ENCODE measurements at regions not wholly inside any gene's neighbourhood (a gene's known extent, or its start where the extent isn't known, plus 50 kb on each side); places are given as distances from the start of the nearest gene placed in this dataset.

DNA sequence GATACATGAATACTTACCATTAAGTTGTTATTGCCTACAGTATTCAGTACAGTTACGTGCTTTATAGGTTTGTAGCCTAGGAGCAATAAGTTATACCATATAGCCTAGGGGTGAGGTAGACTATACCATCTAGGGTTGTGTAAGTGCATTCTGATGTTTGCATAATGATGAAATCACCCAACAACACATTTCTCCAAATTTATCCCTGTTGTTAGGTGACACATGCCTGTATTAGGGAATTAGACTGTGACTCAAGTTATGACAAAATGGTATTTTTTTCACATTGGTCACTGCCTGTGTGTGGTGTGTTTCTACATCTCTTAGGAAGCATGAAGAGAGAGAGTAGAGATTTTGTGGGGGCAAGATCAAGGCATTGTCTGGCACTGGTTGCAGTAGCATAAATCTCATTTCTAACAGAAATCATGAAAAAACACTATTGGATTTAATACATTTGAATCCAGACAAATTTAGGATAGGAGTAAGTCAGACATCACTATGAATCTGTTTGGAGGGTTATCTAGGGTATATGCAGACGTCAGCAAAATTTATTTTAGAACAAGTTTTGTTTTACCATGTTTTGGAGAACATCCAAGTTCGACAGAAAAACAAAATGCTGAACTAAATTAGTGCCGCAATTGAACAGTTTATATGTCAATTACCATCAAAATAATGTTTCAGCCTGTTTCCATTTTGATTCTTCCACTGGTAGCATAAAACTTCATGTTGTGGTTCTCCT lies 332.1 kb downstream of the LMO7 start:
- 47 to 49% methylated on average over 4 of the region's 4 CpGs for WGBS, 2 experiments (ENCODE audit: low coverage in 1 of 2, low lambda C conversion rate in 2 of 2, missing lambda C conversion rate in 2 of 2)
- H3F3A ChIP-seq (ENCODE audit: insufficient read depth) = no peaks in the 10 kb centered on the region
- H3K36me3 ChIP-seq (ENCODE audit: low read depth) = no peaks in the 10 kb centered on the region
- no peaks in the 10 kb centered on the region for H3K27me3 ChIP-seq (replicated peaks; ENCODE audit: insufficient read depth)
- H3K4me2 ChIP-seq (ENCODE audit: unreplicated experiment) = no peak overlapping the region
- H4K20me1 ChIP-seq (ENCODE audit: insufficient read depth) = no peaks in the 10 kb centered on the region
- no peaks in the 10 kb centered on the region for H3K4me1 ChIP-seq (ENCODE audit: insufficient read depth)
- no peaks in the 10 kb centered on the region for H3K79me2 ChIP-seq (ENCODE audit: insufficient read depth)
- DNase-seq = peak; percentile 55
- no peak overlapping the region for H2AFZ ChIP-seq
- no peak overlapping the region for H3K9ac ChIP-seq
- TF ChIP-seq EZH2phosphoT487 (IDR thresholded peaks at IDR 0.05; ENCODE audit: insufficient read depth, low read depth) (no peak), EZH2 (IDR thresholded peaks at IDR 0.05; ENCODE audit: insufficient read depth, poor library complexity, severe bottlenecking) (no peak)
- H3K27ac ChIP-seq = no peak overlapping the region
- H3K9me3 ChIP-seq (ENCODE audit: low read depth) = no peaks in the 10 kb centered on the region
- no peak overlapping the region for H3K4me3 ChIP-seq
- no peaks in the 10 kb centered on the region for H3K9me2 ChIP-seq (ENCODE audit: insufficient read depth)
- in situ Hi-C loops (cut with MboI) = no loop called here

GRCh38 chr13:75963302-75963701 lies 327.2 kb downstream of the LMO7 start:
- DNase-seq = no peak
- H4K20me1 ChIP-seq (ENCODE audit: insufficient read depth) = no peaks in the 10 kb centered on the region
- no peak overlapping the region for H3K27ac ChIP-seq
- H3K4me3 ChIP-seq = no peak overlapping the region
- H3K79me2 ChIP-seq (ENCODE audit: insufficient read depth) = no peaks in the 10 kb centered on the region
- in situ Hi-C loops (cut with MboI) = no loop called here
- no peaks in the 10 kb centered on the region for H3K36me3 ChIP-seq (ENCODE audit: low read depth)
- H3K4me1 ChIP-seq (ENCODE audit: insufficient read depth) = no peaks in the 10 kb centered on the region
- no peaks in the 10 kb centered on the region for H3K9me3 ChIP-seq (ENCODE audit: low read depth)
- H2AFZ ChIP-seq = no peak overlapping the region
- no peaks in the 10 kb centered on the region for H3F3A ChIP-seq (ENCODE audit: insufficient read depth)
- no peak overlapping the region for H3K9ac ChIP-seq
- H3K9me2 ChIP-seq (ENCODE audit: insufficient read depth) = no peaks in the 10 kb centered on the region
- TF ChIP-seq EZH2 (IDR thresholded peaks at IDR 0.05; ENCODE audit: insufficient read depth, poor library complexity, severe bottlenecking) (no peak), EZH2phosphoT487 (IDR thresholded peaks at IDR 0.05; ENCODE audit: insufficient read depth, low read depth) (no peak)
- 61 to 64% methylated on average over 4 of the region's 4 CpGs for WGBS, 2 experiments (ENCODE audit: low coverage in 1 of 2, low lambda C conversion rate in 2 of 2, missing lambda C conversion rate in 2 of 2)
- H3K27me3 ChIP-seq (replicated peaks; ENCODE audit: insufficient read depth) = 0 out of 2 replicates have a peak, but pooled peaks cover 3% of the 10 kb centered on the region
- no peak overlapping the region for H3K4me2 ChIP-seq (ENCODE audit: unreplicated experiment)

DNA sequence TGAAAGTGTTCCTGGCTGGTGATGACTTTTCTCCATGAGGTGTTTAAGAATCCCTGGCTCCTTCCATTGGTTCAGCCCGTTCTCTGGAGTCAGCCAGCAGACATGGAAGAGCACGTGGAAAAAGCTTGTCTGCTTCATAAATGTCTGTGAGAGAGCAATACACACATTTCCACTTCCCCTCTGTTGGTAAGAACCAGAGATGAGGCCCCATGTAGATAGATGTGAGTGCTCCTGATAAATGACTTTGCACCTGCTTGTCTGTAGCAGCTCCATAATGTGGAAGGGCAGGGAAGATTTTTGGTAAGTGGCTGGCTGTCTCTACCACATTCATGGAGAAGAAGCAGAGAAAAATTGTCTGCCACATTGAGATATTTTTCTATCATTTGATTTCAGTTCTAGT lies 325.8 kb downstream of the LMO7 start:
- Histone ChIP-seq H3K9me3 (ENCODE audit: low read depth) (no peaks in the 10 kb centered on the region), H3F3A (ENCODE audit: insufficient read depth) (no peaks in the 10 kb centered on the region), H3K79me2 (ENCODE audit: insufficient read depth) (no peaks in the 10 kb centered on the region), H3K9me2 (ENCODE audit: insufficient read depth) (no peaks in the 10 kb centered on the region), H3K4me1 (ENCODE audit: insufficient read depth) (no peaks in the 10 kb centered on the region), H4K20me1 (ENCODE audit: insufficient read depth) (no peaks in the 10 kb centered on the region), H3K36me3 (ENCODE audit: low read depth) (no peaks in the 10 kb centered on the region), H3K4me3 (no peak overlapping the region), H3K27me3 (replicated peaks; ENCODE audit: insufficient read depth) (0 out of 2 replicates have a peak, but pooled peaks cover 3% of the 10 kb centered on the region), H3K27ac (no peak overlapping the region), H2AFZ (no peak overlapping the region), H3K4me2 (ENCODE audit: unreplicated experiment) (no peak overlapping the region), H3K9ac (no peak overlapping the region)
- no peak for TF ChIP-seq EZH2 (IDR thresholded peaks at IDR 0.05; ENCODE audit: insufficient read depth, poor library complexity, severe bottlenecking)
- no peak for TF ChIP-seq EZH2phosphoT487 (IDR thresholded peaks at IDR 0.05; ENCODE audit: insufficient read depth, low read depth)
- in situ Hi-C loops (cut with MboI) = no loop called here
- no peak for DNase-seq
- 7 to 17% methylated on average over 2 of the region's 2 CpGs for WGBS, 2 experiments (ENCODE audit: low coverage in 1 of 2, low lambda C conversion rate in 2 of 2, missing lambda C conversion rate in 2 of 2)

DNA sequence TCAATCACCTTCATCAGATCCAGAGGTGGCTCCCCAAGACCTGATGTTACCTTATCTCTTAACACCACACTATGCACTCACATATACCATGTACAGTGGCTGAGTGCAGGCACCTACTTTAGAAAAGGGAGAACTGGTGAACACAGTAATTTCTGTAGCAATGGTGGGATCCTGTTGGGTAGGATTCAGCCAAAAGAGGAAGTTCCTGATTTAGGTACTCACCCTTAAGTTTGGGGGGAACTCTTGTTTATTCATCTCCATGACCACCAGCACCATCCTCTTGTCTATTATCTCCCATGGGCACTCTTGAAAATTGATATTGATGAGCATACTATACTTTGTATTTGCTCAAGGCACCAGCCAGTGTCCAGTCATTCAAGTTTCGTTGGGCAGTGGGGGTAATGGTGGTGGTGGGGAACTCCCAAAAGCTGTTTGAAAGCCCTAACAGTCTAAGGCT lies 324.4 kb downstream of the LMO7 start:
- H2AFZ ChIP-seq = no peak overlapping the region
- TF ChIP-seq EZH2phosphoT487 (IDR thresholded peaks at IDR 0.05; ENCODE audit: insufficient read depth, low read depth) = no peak
- no peak for TF ChIP-seq EZH2 (IDR thresholded peaks at IDR 0.05; ENCODE audit: insufficient read depth, poor library complexity, severe bottlenecking)
- in situ Hi-C loops (cut with MboI) = no loop called here
- H3K9me3 ChIP-seq (ENCODE audit: low read depth) = no peaks in the 10 kb centered on the region
- H3F3A ChIP-seq (ENCODE audit: insufficient read depth) = no peaks in the 10 kb centered on the region
- DNase-seq = no peak
- H3K4me2 ChIP-seq (ENCODE audit: unreplicated experiment) = no peak overlapping the region
- no peaks in the 10 kb centered on the region for H3K4me1 ChIP-seq (ENCODE audit: insufficient read depth)
- H3K9me2 ChIP-seq (ENCODE audit: insufficient read depth) = no peaks in the 10 kb centered on the region
- H3K79me2 ChIP-seq (ENCODE audit: insufficient read depth) = no peaks in the 10 kb centered on the region
- H3K36me3 ChIP-seq (ENCODE audit: low read depth) = no peaks in the 10 kb centered on the region
- H4K20me1 ChIP-seq (ENCODE audit: insufficient read depth) = no peaks in the 10 kb centered on the region
- WGBS, 2 experiments (ENCODE audit: low coverage in 1 of 2, low lambda C conversion rate in 2 of 2, missing lambda C conversion rate in 2 of 2) = 32 to 38% methylated on average over 1 of the region's 1 CpG
- no peak overlapping the region for H3K9ac ChIP-seq
- no peak overlapping the region for H3K27ac ChIP-seq
- no peak overlapping the region for H3K4me3 ChIP-seq
- H3K27me3 ChIP-seq (replicated peaks; ENCODE audit: insufficient read depth) = 0 out of 2 replicates have a peak, but pooled peaks cover 3% of the 10 kb centered on the region
